GM12878 (cell line): ENCODE measurements at regions not wholly inside any gene's neighbourhood (a gene's known extent, or its start where the extent isn't known, plus 50 kb on each side); places are given as distances from the start of the nearest gene placed in this dataset.

Experiments
- ATAC-seq: fragments of 200-7000 bp; cut with Tn5 transposase; 3 replicates; pipeline ENCODE4 v1.9.1; 2020; ENCODE audit warnings: mild to moderate bottlenecking, moderate library complexity
- BruUV-seq: library from RNA; stranded (reverse); fragments of 400-500 nt; replicated peaks from 2 replicates; lab custom pipeline; 2021; lab: Mats Ljungman, UMichigan
- CTCF ChIA-PET: fragments of 300-600 bp; sonication (Branson Sonifier 250); formaldehyde crosslinking; extraction: SDS; loops from one replicate; lab custom pipeline; 2021; ENCODE audit warnings: inconsistent platforms; lab: Yijun Ruan, JAX
- POLR2A ChIA-PET: fragments of 350-600 bp; formaldehyde crosslinking; extraction: SDS; loops from one replicate; lab custom pipeline; 2021; ENCODE audit warnings: inconsistent platforms; lab: Charles Lee
- RAD21 ChIA-PET: fragments of 300-600 bp; sonication (Branson Sonifier 250); formaldehyde crosslinking; loops from one replicate; lab custom pipeline; 2023; ENCODE audit warnings: antibody characterized with exemption; ENCODE audit not compliant: unreplicated experiment; lab: Charles Lee
- SMC1A ChIA-PET: fragments of 300-600 bp; sonication (Branson Sonifier 250); formaldehyde crosslinking; loops from one replicate; lab custom pipeline; 2023; ENCODE audit not compliant: unreplicated experiment, uncharacterized antibody; lab: Charles Lee
- DNase-seq: peaks from one replicate; pipeline ENCODE4 v3.0.0-alpha.2; 2011; ENCODE audit warnings: low read depth, low spot score
- FAIRE-seq: peaks from 3 replicates; lab custom pipeline; 2011; peaks lifted over from hg19 to GRCh38; lab: Jason Lieb, UNC
- H2AFZ ChIP-seq: 2 replicates; pipeline ENCODE4 v1.6.0; 2011; ENCODE audit warnings: low read depth, low read length, control low read depth; ENCODE audit not compliant: control insufficient read depth
- H3K27ac ChIP-seq: 2 replicates; pipeline ENCODE4 v1.5.1; 2011; ENCODE audit warnings: control low read depth; ENCODE audit not compliant: control insufficient read depth, insufficient read depth
- H3K27me3 ChIP-seq, 2 experiments: replicated peaks in 1 of 2; 2 replicates each; pipeline versions ENCODE4 v1.6.0 to v1.6.1; 2011; ENCODE audit warnings: low read length in 1 of 2; ENCODE audit not compliant: control insufficient read depth in 2 of 2, insufficient read depth in 2 of 2
- H3K36me3 ChIP-seq, 2 experiments: 2 replicates each; pipeline ENCODE4 v1.5.1; 2011; ENCODE audit warnings: low read length in 1 of 2; ENCODE audit not compliant: control insufficient read depth in 2 of 2, insufficient read depth in 2 of 2
- H3K4me1 ChIP-seq: 2 replicates; pipeline ENCODE4 v1.6.1; 2011; ENCODE audit warnings: mild to moderate bottlenecking, low read length, moderate library complexity, mixed read lengths; ENCODE audit not compliant: control insufficient read depth, insufficient read depth
- H3K4me2 ChIP-seq: 2 replicates; pipeline ENCODE4 v1.6.0; 2011; ENCODE audit warnings: control low read depth; ENCODE audit not compliant: control insufficient read depth, insufficient read depth
- H3K4me3 ChIP-seq: fragments of 200-600 bp; sonication (generic); 2 replicates; pipeline ENCODE4 v1.5.1; 2016
- H3K79me2 ChIP-seq: 2 replicates; pipeline ENCODE4 v1.6.0; 2011; ENCODE audit warnings: low read length; ENCODE audit not compliant: control insufficient read depth, insufficient read depth
- H3K9ac ChIP-seq: 2 replicates; pipeline ENCODE4 v1.8.0; 2011; ENCODE audit warnings: low read length, control low read depth, mixed read lengths; ENCODE audit not compliant: control insufficient read depth, insufficient read depth
- H3K9me3 ChIP-seq: replicated peaks from 3 replicates; pipeline ENCODE4 v1.5.1; 2011; ENCODE audit warnings: mild to moderate bottlenecking, low read length; ENCODE audit not compliant: control insufficient read depth, insufficient read depth
- H4K20me1 ChIP-seq: 2 replicates; pipeline ENCODE4 v1.6.0; 2011; ENCODE audit not compliant: control insufficient read depth, insufficient read depth
- ATF7 ChIP-seq: fragments of 450-650 bp; IDR thresholded peaks from 2 replicates; pipeline ENCODE4 v1.6.1; 2016; ENCODE audit warnings: low read depth, mild to moderate bottlenecking
- BHLHE40 ChIP-seq, 2 experiments: fragments of 450-650 bp in 1 of 2; IDR thresholded peaks; 2 replicates each; pipeline ENCODE4 v1.6.1; 2011 to 2017; ENCODE audit warnings: low read depth in 2 of 2, borderline replicate concordance in 1 of 2, improper control_type of control experiment in 1 of 2, low read length in 1 of 2, mild to moderate bottlenecking in 1 of 2
- CHD2 ChIP-seq: IDR thresholded peaks from 2 replicates; pipeline ENCODE4 v1.6.1; 2011; ENCODE audit warnings: low read depth, low read length, improper control_type of control experiment, borderline replicate concordance
- EED ChIP-seq: sonication (generic); IDR thresholded peaks from 2 replicates; pipeline ENCODE4 v1.6.1; 2016; ENCODE audit warnings: antibody characterized with exemption, low read depth
- ETV6 ChIP-seq, 2 experiments: fragments of 450-650 bp in 1 of 2; IDR thresholded peaks in 1 of 2; conservative IDR thresholded peaks in 1 of 2; 2 replicates each; pipeline ENCODE4 v1.6.1; 2014; ENCODE audit warnings: antibody characterized with exemption in 1 of 2, borderline replicate concordance in 1 of 2, low read depth in 1 of 2, mild to moderate bottlenecking in 1 of 2, moderate library complexity in 1 of 2
- FOXM1 ChIP-seq: IDR thresholded peaks from 2 replicates; pipeline ENCODE4 v1.6.1; 2012; ENCODE audit warnings: low read depth, mild to moderate bottlenecking, inconsistent platforms, low read length, moderate library complexity
- IKZF2 ChIP-seq, 2 experiments: fragments of 450-650 bp; IDR thresholded peaks; 2 replicates each; pipeline ENCODE4 v1.6.1; 2017; ENCODE audit warnings: mild to moderate bottlenecking in 2 of 2, moderate library complexity in 2 of 2
- MYB ChIP-seq: fragments of 150-350 bp; IDR thresholded peaks from 2 replicates; pipeline ENCODE4 v1.6.1; 2014; ENCODE audit warnings: mild to moderate bottlenecking, low read depth, low read length, borderline replicate concordance
- NFXL1 ChIP-seq: fragments of 450-650 bp; IDR thresholded peaks from 2 replicates; pipeline ENCODE4 v1.6.1; 2017; ENCODE audit warnings: antibody characterized with exemption, mild to moderate bottlenecking, borderline replicate concordance
- POLR2AphosphoS2 ChIP-seq: IDR thresholded peaks from 2 replicates; pipeline ENCODE4 v1.6.1; 2011; ENCODE audit warnings: low read depth, mild to moderate bottlenecking, low read length, improper control_type of control experiment, moderate library complexity
- POU2F2 ChIP-seq: IDR thresholded peaks from 3 replicates; pipeline ENCODE4 v1.6.1; 2011; ENCODE audit warnings: low read depth, mild to moderate bottlenecking, low read length, borderline replicate concordance
- RAD21 ChIP-seq: IDR thresholded peaks from 2 replicates; pipeline ENCODE4 v1.6.1; 2011; ENCODE audit warnings: mild to moderate bottlenecking, low read depth, low read length, moderate library complexity; ENCODE audit not compliant: insufficient read depth
- RBBP5 ChIP-seq: fragments of 200-600 bp; sonication (generic); conservative IDR thresholded peaks from 2 replicates; pipeline ENCODE4 v1.6.1; 2016
- SIN3A ChIP-seq: IDR thresholded peaks from 2 replicates; pipeline ENCODE4 v1.6.1; 2012; ENCODE audit warnings: low read depth, low read length, improper control_type of control experiment
- STAT3 ChIP-seq: IDR thresholded peaks from 2 replicates; pipeline ENCODE4 v1.6.1; 2011; ENCODE audit warnings: low read depth, low read length, improper control_type of control experiment
- TBL1XR1 ChIP-seq: IDR thresholded peaks from 2 replicates; pipeline ENCODE4 v1.6.1; 2012; ENCODE audit warnings: low read depth, low read length, improper control_type of control experiment
- WRNIP1 ChIP-seq: IDR thresholded peaks from 2 replicates; pipeline ENCODE4 v1.6.1; 2011; ENCODE audit warnings: low read depth, low read length, improper control_type of control experiment, borderline replicate concordance
- WGBS: methylation state at CpG from one replicate; pipeline ENCODE4 v1.1.6; 2016; ENCODE audit warnings: low lambda C conversion rate; ENCODE audit not compliant: insufficient replicate concordance, insufficient coverage; ENCODE audit errors: missing lambda C conversion rate; 5-methylcytosine and 5-hydroxymethylcytosine counted together
- in situ Hi-C: fragments of 300-500 bp; cut with MboI; formaldehyde crosslinking; loops from 9 replicates; pipeline ENCODE4 v1.14.3; 2018; ENCODE audit warnings: mixed read lengths
- intact Hi-C: fragments of 100-400 bp; cut with micrococcal nuclease; formaldehyde crosslinking; loops from one replicate; pipeline ENCODE4 v1.14.2; 2022; ENCODE audit not compliant: unreplicated experiment
- TF ChIP-seq, protein P1 (sequence below): fragments of 450-650 bp; formaldehyde crosslinking; IDR thresholded peaks from 2 replicates; pipeline ENCODE4 v1.5.0; 2022; ENCODE audit warnings: mild to moderate bottlenecking, missing genetic modification characterization
- TF ChIP-seq, protein P2 (sequence below): IDR thresholded peaks from 2 replicates; pipeline ENCODE4 v1.6.1; 2012; ENCODE audit warnings: low read depth, low read length, improper control_type of control experiment
- TF ChIP-seq, protein P3 (sequence below): IDR thresholded peaks from 2 replicates; pipeline ENCODE4 v1.6.1; 2011; ENCODE audit warnings: low read depth, low read length, improper control_type of control experiment, borderline replicate concordance

DNA sequence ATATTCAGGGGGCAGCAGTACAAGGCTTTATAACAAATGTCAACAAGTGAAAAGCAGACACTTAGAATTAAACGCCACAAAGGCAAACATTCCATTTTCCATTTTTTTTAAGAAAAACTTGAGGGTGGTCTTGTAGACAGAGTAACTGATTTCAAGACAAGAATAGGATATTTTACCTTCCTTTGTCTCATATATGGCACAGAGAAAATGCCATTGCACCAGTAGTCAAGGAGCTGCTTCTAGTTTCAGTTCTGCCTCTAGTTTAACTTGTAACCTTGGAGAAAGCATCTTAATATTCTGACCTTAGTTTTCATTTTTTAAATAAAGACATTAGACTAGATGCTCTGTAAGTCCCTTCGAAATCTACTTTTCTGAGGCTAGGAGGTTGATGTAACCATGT lies 355.3 kb upstream of the KCNN2 start:
- RAD21 ChIA-PET, result no interaction called here
- CTCF ChIA-PET, result no interaction called here
- intact Hi-C loops, result no loop called here
- FAIRE-seq (no peak), DNase-seq (no peak), ATAC-seq (no peak)
- H3K36me3 ChIP-seq, result no peaks in the 10 kb centered on the region
- no peak overlapping the region for H3K4me3 ChIP-seq
- H3K9ac ChIP-seq, result no peak overlapping the region
- no TSS peak for BruUV-seq
- no peaks in the 10 kb centered on the region for H4K20me1 ChIP-seq
- no peak overlapping the region for H3K4me2 ChIP-seq
- 23% methylated on average over 2 of the region's 2 CpGs for WGBS
- no peaks in the 10 kb centered on the region for H3K79me2 ChIP-seq
- H3K27me3 ChIP-seq, result no peaks in the 10 kb centered on the region
- H2AFZ ChIP-seq, result no peak overlapping the region
- TF ChIP-seq NFXL1 (no peak), RBBP5 (no peak), FOXM1 (no peak), ATF7 (no peak), IKZF2 (IDR thresholded peaks at IDR 0.05) (no peak), EED (no peak), WRNIP1 (no peak), RAD21 (no peak), TBL1XR1 (no peak), CHD2 (no peak), MYB (no peak), POLR2AphosphoS2 (no peak), POU2F2 (no peak), STAT3 (no peak), SIN3A (no peak), BHLHE40 (IDR thresholded peaks at IDR 0.05; ENCODE audit: borderline replicate concordance in 1 of 2, low read depth in 2 of 2, low read length in 1 of 2) (no peak), ETV6 (conservative IDR thresholded peaks at IDR 0.05 in 1 of 2, IDR thresholded peaks at IDR 0.05 in 1 of 2; ENCODE audit: borderline replicate concordance in 1 of 2, low read depth in 1 of 2) (no peak)
- TF ChIP-seq, protein P1, sequence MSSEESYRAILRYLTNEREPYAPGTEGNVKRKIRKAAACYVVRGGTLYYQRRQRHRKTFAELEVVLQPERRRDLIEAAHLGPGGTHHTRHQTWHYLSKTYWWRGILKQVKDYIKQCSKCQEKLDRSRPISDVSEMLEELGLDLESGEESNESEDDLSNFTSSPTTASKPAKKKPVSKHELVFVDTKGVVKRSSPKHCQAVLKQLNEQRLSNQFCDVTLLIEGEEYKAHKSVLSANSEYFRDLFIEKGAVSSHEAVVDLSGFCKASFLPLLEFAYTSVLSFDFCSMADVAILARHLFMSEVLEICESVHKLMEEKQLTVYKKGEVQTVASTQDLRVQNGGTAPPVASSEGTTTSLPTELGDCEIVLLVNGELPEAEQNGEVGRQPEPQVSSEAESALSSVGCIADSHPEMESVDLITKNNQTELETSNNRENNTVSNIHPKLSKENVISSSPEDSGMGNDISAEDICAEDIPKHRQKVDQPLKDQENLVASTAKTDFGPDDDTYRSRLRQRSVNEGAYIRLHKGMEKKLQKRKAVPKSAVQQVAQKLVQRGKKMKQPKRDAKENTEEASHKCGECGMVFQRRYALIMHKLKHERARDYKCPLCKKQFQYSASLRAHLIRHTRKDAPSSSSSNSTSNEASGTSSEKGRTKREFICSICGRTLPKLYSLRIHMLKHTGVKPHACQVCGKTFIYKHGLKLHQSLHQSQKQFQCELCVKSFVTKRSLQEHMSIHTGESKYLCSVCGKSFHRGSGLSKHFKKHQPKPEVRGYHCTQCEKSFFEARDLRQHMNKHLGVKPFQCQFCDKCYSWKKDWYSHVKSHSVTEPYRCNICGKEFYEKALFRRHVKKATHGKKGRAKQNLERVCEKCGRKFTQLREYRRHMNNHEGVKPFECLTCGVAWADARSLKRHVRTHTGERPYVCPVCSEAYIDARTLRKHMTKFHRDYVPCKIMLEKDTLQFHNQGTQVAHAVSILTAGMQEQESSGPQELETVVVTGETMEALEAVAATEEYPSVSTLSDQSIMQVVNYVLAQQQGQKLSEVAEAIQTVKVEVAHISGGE (CRISPR knock-in tag), result no peak
- TF ChIP-seq, protein P2, sequence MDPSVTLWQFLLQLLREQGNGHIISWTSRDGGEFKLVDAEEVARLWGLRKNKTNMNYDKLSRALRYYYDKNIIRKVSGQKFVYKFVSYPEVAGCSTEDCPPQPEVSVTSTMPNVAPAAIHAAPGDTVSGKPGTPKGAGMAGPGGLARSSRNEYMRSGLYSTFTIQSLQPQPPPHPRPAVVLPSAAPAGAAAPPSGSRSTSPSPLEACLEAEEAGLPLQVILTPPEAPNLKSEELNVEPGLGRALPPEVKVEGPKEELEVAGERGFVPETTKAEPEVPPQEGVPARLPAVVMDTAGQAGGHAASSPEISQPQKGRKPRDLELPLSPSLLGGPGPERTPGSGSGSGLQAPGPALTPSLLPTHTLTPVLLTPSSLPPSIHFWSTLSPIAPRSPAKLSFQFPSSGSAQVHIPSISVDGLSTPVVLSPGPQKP, result no peak
- TF ChIP-seq, protein P3, sequence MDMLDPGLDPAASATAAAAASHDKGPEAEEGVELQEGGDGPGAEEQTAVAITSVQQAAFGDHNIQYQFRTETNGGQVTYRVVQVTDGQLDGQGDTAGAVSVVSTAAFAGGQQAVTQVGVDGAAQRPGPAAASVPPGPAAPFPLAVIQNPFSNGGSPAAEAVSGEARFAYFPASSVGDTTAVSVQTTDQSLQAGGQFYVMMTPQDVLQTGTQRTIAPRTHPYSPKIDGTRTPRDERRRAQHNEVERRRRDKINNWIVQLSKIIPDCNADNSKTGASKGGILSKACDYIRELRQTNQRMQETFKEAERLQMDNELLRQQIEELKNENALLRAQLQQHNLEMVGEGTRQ, result no peak
- no peaks in the 10 kb centered on the region for H3K4me1 ChIP-seq
- in situ Hi-C loops, result no loop called here
- SMC1A ChIA-PET, result no interaction called here
- POLR2A ChIA-PET, result no interaction called here
- H3K9me3 ChIP-seq, result no peaks in the 10 kb centered on the region
- no peak overlapping the region for H3K27ac ChIP-seq
